CD4-positive, alpha-beta T cell (primary cell): ENCODE measurements at regions not wholly inside any gene's neighbourhood (a gene's known extent, or its start where the extent isn't known, plus 50 kb on each side); places are given as distances from the start of the nearest gene placed in this dataset.
A peak's percentile ranks its signal among the peaks of the same experiment; 100 is the strongest.

Experiments
- ATAC-seq: fragments of 200-7000 bp; cut with Tn5 transposase; one replicate; pipeline ENCODE4 v1.10.0; 2022; ENCODE audit warnings: mild to moderate bottlenecking; ENCODE audit not compliant: poor library complexity
- CTCF ChIA-PET: fragments of 350-600 bp; sonication (Branson Sonifier 250); formaldehyde crosslinking; loops from one replicate; lab custom pipeline; 2021; ENCODE audit warnings: antibody characterized with exemption, inconsistent platforms; lab: Charles Lee
- POLR2A ChIA-PET: fragments of 350-600 bp; sonication (Branson Sonifier 250); formaldehyde crosslinking; loops from one replicate; lab custom pipeline; 2021; ENCODE audit warnings: antibody characterized with exemption, inconsistent platforms; lab: Charles Lee
- DNase-seq, 14 experiments: peaks; one replicate each; pipeline ENCODE4 v3.0.0-alpha.2; 2013 to 2020; ENCODE audit warnings: mixed read lengths in 2 of 14
- H3K27ac ChIP-seq, 2 donors: one replicate each; pipeline versions ENCODE4 v1.5.1 to v1.7.0; 2013; ENCODE audit warnings: low read length in 2 of 2, low read depth in 1 of 2, mild to moderate bottlenecking in 1 of 2
- H3K27me3 ChIP-seq, 2 experiments: 1 replicate in 1 of 2; 2 replicates in 1 of 2; pipeline versions ENCODE4 v1.6.1 to v1.7.0; 2013; ENCODE audit warnings: low read length in 2 of 2, control low read depth in 1 of 2, mild to moderate bottlenecking in 1 of 2, moderate library complexity in 1 of 2; ENCODE audit not compliant: insufficient read depth in 2 of 2, control insufficient read depth in 1 of 2
- H3K36me3 ChIP-seq: one replicate; pipeline ENCODE4 v1.6.1; 2013; ENCODE audit warnings: low read length, control low read depth; ENCODE audit not compliant: insufficient read depth
- H3K4me1 ChIP-seq: one replicate; pipeline ENCODE4 v1.6.1; 2013; ENCODE audit warnings: low read length, control low read depth; ENCODE audit not compliant: insufficient read depth
- H3K4me3 ChIP-seq: one replicate; pipeline ENCODE4 v1.5.1; 2013; ENCODE audit warnings: mild to moderate bottlenecking, low read length, moderate library complexity
- H3K9me3 ChIP-seq, 2 experiments: 1 replicate in 1 of 2; 2 replicates in 1 of 2; pipeline versions ENCODE4 v1.6.1 to v1.7.0; 2013; ENCODE audit warnings: low read length in 2 of 2, mild to moderate bottlenecking in 2 of 2, control low read depth in 1 of 2, moderate library complexity in 1 of 2; ENCODE audit not compliant: control insufficient read depth in 1 of 2, insufficient read depth in 1 of 2
- H3K27ac Mint-ChIP-seq: one replicate; pipeline ENCODE4 v1.8.0; 2020; ENCODE audit warnings: mixed read lengths
- H3K27me3 Mint-ChIP-seq: one replicate; pipeline ENCODE4 v1.8.0; 2021; ENCODE audit warnings: mixed read lengths
- H3K36me3 Mint-ChIP-seq: one replicate; pipeline ENCODE4 v1.8.0; 2021; ENCODE audit warnings: low read depth, mixed read lengths
- H3K4me1 Mint-ChIP-seq: one replicate; pipeline ENCODE4 v1.8.0; 2021; ENCODE audit warnings: low read depth, mixed read lengths
- H3K4me3 Mint-ChIP-seq: one replicate; pipeline ENCODE4 v1.8.0; 2020; ENCODE audit warnings: mild to moderate bottlenecking, mixed read lengths
- H3K9me3 Mint-ChIP-seq: one replicate; pipeline ENCODE4 v1.8.0; 2020; ENCODE audit warnings: mixed read lengths
- CTCF ChIP-seq: fragments of 200-600 bp; IDR thresholded peaks from one replicate; pipeline ENCODE4 v1.8.0; 2022; ENCODE audit warnings: antibody characterized with exemption, mild to moderate bottlenecking
- intact Hi-C, 2 experiments: fragments of 100-400 bp; cut with DNase I in 1 of 2; cut with micrococcal nuclease in 1 of 2; formaldehyde crosslinking; loops; one replicate each; pipeline versions ENCODE4 v1.15.1 to v1.9.0; 2023 to 2025; cut with DNase I, micrococcal nuclease

- no peaks in the 10 kb centered on the region for H3K9me3 ChIP-seq
- no peak overlapping the region for H3K4me3 Mint-ChIP-seq
- H3K27ac Mint-ChIP-seq: no peak overlapping the region
- no peaks in the 10 kb centered on the region for H3K27me3 Mint-ChIP-seq
- POLR2A ChIA-PET: no interaction called here
- ATAC-seq (no peak), DNase-seq (no peak)
- H3K4me1 Mint-ChIP-seq: peaks cover 41% of the 10 kb centered on the region
- no peaks in the 10 kb centered on the region for H3K36me3 Mint-ChIP-seq
- no peaks in the 10 kb centered on the region for H3K9me3 Mint-ChIP-seq
- H3K4me1 ChIP-seq: peaks cover 20% of the 10 kb centered on the region
- TF ChIP-seq CTCF: no peak
- no peaks in the 10 kb centered on the region for H3K27me3 ChIP-seq
- intact Hi-C loops: loop anchor here (5.0 to 10.0 kb wide), 2 partner anchors 86 to 253 kb away; no protein-coding TSS in a partner anchor
- CTCF ChIA-PET: no interaction called here
- H3K36me3 ChIP-seq: no peaks in the 10 kb centered on the region
- no peak overlapping the region for H3K27ac ChIP-seq
- H3K4me3 ChIP-seq: no peak overlapping the region
Measured at GRCh38 chrX:120750381-120750780, 120.5 kb upstream of the C1GALT1C1 start.

GRCh38 chrX:120749141-120749846 is 119.4 kb upstream of the C1GALT1C1 start:
- Histone ChIP-seq H3K4me3 (no peak overlapping the region), H3K36me3 (no peaks in the 10 kb centered on the region), H3K9me3 (no peaks in the 10 kb centered on the region), H3K4me1 (peaks cover 17% of the 10 kb centered on the region), H3K27ac (no peak overlapping the region), H3K27me3 (no peaks in the 10 kb centered on the region)
- POLR2A ChIA-PET: no interaction called here
- peak; percentile 26 for ATAC-seq
- H3K27me3 Mint-ChIP-seq: no peaks in the 10 kb centered on the region
- no peaks in the 10 kb centered on the region for H3K36me3 Mint-ChIP-seq
- H3K27ac Mint-ChIP-seq: no peak overlapping the region
- no peaks in the 10 kb centered on the region for H3K9me3 Mint-ChIP-seq
- no peak for DNase-seq
- CTCF ChIA-PET: interaction anchor here (0.6 kb wide), 1 partner anchor 1827 kb away, joined by 4 read pairs; no protein-coding TSS in a partner anchor
- no peak for TF ChIP-seq CTCF
- no peak overlapping the region for H3K4me3 Mint-ChIP-seq
- H3K4me1 Mint-ChIP-seq: peaks cover 30% of the 10 kb centered on the region
- intact Hi-C loops: no loop called here

- ATAC-seq: no peak
- ChIA-PET POLR2A (no interaction called here), CTCF (no interaction called here)
- Histone ChIP-seq H3K4me1 (no peaks in the 10 kb centered on the region), H3K27me3 (no peaks in the 10 kb centered on the region), H3K27ac (no peak overlapping the region), H3K9me3 (no peaks in the 10 kb centered on the region), H3K4me3 (no peak overlapping the region), H3K36me3 (no peaks in the 10 kb centered on the region)
- intact Hi-C loops: no loop called here
- TF ChIP-seq CTCF: no peak
- H3K4me3 Mint-ChIP-seq: no peak overlapping the region
- H3K27ac Mint-ChIP-seq: no peak overlapping the region
- no peaks in the 10 kb centered on the region for H3K27me3 Mint-ChIP-seq
- H3K9me3 Mint-ChIP-seq: no peaks in the 10 kb centered on the region
- DNase-seq: no peak
- no peaks in the 10 kb centered on the region for H3K36me3 Mint-ChIP-seq
- H3K4me1 Mint-ChIP-seq: peaks cover 7% of the 10 kb centered on the region
Measured at GRCh38 chrX:120746153-120746552, 116.3 kb upstream of the C1GALT1C1 start.
